ENCODE measurements at regions not wholly inside any gene's neighbourhood (a gene's known extent, or its start where the extent isn't known, plus 50 kb on each side); places are given as distances from the start of the nearest gene placed in this dataset.

GRCh38 chr10:2870654-2871053 is 196.7 kb upstream of the PFKP start:
- TF ChIP-seq YY1 (IDR thresholded peaks at IDR 0.05; ENCODE audit: insufficient read depth, insufficient read length) (no peak), ZNF274 (IDR thresholded peaks at IDR 0.05; ENCODE audit: low read depth, low read length) (no peak)

Data from NT2/D1 (cell line).